ENCODE measurements at regions not wholly inside any gene's neighbourhood (a gene's known extent, or its start where the extent isn't known, plus 50 kb on each side); places are given as distances from the start of the nearest gene placed in this dataset.

GRCh38 chr9:81195206-81195605, 494.1 kb downstream of the TLE1 start:
- Histone ChIP-seq H3K4me1 (ENCODE audit: insufficient read depth) (no peaks in the 10 kb centered on the region), H3K4me3 (no peak overlapping the region), H3K9me3 (no peaks in the 10 kb centered on the region), H3K27me3 (no peaks in the 10 kb centered on the region), H3K36me3 (no peaks in the 10 kb centered on the region), H3K27ac (no peak overlapping the region)
- 92 to 94% (median 92%) methylated on average over 4 of the region's 4 CpGs for WGBS, 3 donors
- no peak for TF ChIP-seq CTCF (IDR thresholded peaks at IDR 0.05)
- no peak for TF ChIP-seq POLR2A (IDR thresholded peaks at IDR 0.05)
- no peak for TF ChIP-seq EP300 (IDR thresholded peaks at IDR 0.05)
- no peak for DNase-seq
- intact Hi-C loops (cut with DNase I), result no loop called here

GRCh38 chr9:81193362-81194339, 495.7 kb downstream of the TLE1 start:
- no peaks in the 10 kb centered on the region for H3K36me3 ChIP-seq
- intact Hi-C loops (cut with DNase I), result no loop called here
- no peaks in the 10 kb centered on the region for H3K27me3 ChIP-seq
- WGBS, 3 donors, result 34 to 62% (median 54%) methylated on average over 1 of the region's 1 CpG
- no peaks in the 10 kb centered on the region for H3K9me3 ChIP-seq
- TF ChIP-seq CTCF (IDR thresholded peaks at IDR 0.05) (no peak), EP300 (IDR thresholded peaks at IDR 0.05) (no peak), POLR2A (IDR thresholded peaks at IDR 0.05) (no peak)
- no peak overlapping the region for H3K4me3 ChIP-seq
- no peak overlapping the region for H3K27ac ChIP-seq
- no peaks in the 10 kb centered on the region for H3K4me1 ChIP-seq (ENCODE audit: insufficient read depth)
- no peak for DNase-seq

GRCh38 chr9:81191222-81191621, 498.1 kb downstream of the TLE1 start:
- intact Hi-C loops (cut with DNase I), result no loop called here
- H3K4me1 ChIP-seq (ENCODE audit: insufficient read depth), result no peaks in the 10 kb centered on the region
- H3K9me3 ChIP-seq, result no peaks in the 10 kb centered on the region
- H3K27ac ChIP-seq, result no peak overlapping the region
- H3K36me3 ChIP-seq, result no peaks in the 10 kb centered on the region
- DNase-seq, result no peak
- H3K4me3 ChIP-seq, result no peak overlapping the region
- WGBS, 3 donors, result 96 to 97% (median 97%) methylated on average over 2 of the region's 2 CpGs
- TF ChIP-seq CTCF (IDR thresholded peaks at IDR 0.05) (no peak), POLR2A (IDR thresholded peaks at IDR 0.05) (no peak)
- H3K27me3 ChIP-seq, result no peaks in the 10 kb centered on the region

GRCh38 chr9:81190659-81191058, 498.7 kb downstream of the TLE1 start:
- no peak for TF ChIP-seq EP300 (IDR thresholded peaks at IDR 0.05)
- no peak for TF ChIP-seq POLR2A (IDR thresholded peaks at IDR 0.05)
- TF ChIP-seq CTCF (IDR thresholded peaks at IDR 0.05), result no peak
- 55 to 72% (median 62%) methylated on average over 1 of the region's 1 CpG for WGBS, 3 donors
- Histone ChIP-seq H3K27ac (no peak overlapping the region), H3K9me3 (no peaks in the 10 kb centered on the region), H3K36me3 (no peaks in the 10 kb centered on the region), H3K27me3 (no peaks in the 10 kb centered on the region), H3K4me1 (ENCODE audit: insufficient read depth) (no peaks in the 10 kb centered on the region), H3K4me3 (no peak overlapping the region)
- DNase-seq, result no peak
- intact Hi-C loops (cut with DNase I), result no loop called here
